ENCODE measurements at regions not wholly inside any gene's neighbourhood (a gene's known extent, or its start where the extent isn't known, plus 50 kb on each side); places are given as distances from the start of the nearest gene placed in this dataset.

DNA sequence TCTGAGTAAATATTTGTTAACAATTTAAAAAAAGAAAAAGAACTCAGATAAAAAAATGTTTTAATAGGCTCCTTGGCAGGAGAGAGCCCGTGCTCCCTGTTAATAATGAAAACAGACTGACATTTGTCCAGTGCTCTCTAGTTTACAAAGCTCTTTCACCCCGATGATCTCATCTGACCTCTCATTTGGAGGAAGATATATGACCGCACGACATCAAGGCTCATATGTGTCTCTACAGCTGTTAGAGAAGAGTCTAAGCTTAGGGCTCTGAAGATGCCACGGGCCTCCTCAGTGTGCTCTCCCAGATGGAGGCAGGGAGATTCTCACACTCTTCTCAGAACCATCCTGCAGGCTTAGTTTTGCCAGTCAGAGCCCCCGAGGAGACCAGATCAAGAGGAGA lies 280.8 kb upstream of the IRX5 start:
- Histone ChIP-seq H3K36me3 (no peaks in the 10 kb centered on the region), H3K27me3 (ENCODE audit: low read depth) (no peaks in the 10 kb centered on the region), H3K9me3 (replicated peaks) (peaks cover 6% of the 10 kb centered on the region), H3K4me1 (peaks cover 12% of the 10 kb centered on the region), H3K4me3 (no peak overlapping the region), H3K27ac (replicated peaks) (no peak overlapping the region)
- intact Hi-C loops (cut with micrococcal nuclease): no loop called here
- DNase-seq: no peak
- TF ChIP-seq, protein P1, sequence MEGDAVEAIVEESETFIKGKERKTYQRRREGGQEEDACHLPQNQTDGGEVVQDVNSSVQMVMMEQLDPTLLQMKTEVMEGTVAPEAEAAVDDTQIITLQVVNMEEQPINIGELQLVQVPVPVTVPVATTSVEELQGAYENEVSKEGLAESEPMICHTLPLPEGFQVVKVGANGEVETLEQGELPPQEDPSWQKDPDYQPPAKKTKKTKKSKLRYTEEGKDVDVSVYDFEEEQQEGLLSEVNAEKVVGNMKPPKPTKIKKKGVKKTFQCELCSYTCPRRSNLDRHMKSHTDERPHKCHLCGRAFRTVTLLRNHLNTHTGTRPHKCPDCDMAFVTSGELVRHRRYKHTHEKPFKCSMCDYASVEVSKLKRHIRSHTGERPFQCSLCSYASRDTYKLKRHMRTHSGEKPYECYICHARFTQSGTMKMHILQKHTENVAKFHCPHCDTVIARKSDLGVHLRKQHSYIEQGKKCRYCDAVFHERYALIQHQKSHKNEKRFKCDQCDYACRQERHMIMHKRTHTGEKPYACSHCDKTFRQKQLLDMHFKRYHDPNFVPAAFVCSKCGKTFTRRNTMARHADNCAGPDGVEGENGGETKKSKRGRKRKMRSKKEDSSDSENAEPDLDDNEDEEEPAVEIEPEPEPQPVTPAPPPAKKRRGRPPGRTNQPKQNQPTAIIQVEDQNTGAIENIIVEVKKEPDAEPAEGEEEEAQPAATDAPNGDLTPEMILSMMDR (IDR thresholded peaks at IDR 0.05; ENCODE audit: borderline replicate concordance): no peak

DNA sequence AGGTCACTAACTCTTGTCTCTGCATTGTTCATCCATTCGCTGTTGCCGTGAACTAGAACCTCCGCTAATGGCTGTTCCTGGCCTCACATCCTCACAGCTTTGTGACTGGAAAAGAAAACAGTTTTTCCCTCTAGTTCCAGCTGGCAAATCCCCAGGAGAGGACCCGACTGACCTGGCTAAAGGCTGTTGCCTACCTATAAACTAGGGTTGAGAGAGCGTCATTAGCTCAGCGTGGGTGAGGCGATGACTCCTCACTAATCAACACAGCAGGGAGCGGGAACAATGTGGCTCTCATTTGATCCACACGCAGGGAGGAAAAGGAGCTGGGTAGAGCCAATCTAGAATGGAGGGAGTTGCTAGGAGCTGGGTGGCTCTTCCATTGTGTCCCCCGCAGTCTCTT lies 282.1 kb upstream of the IRX5 start:
- TF ChIP-seq, protein P1 (IDR thresholded peaks at IDR 0.05; ENCODE audit: borderline replicate concordance): no peak
- no peak for DNase-seq
- intact Hi-C loops (cut with micrococcal nuclease): no loop called here

DNA sequence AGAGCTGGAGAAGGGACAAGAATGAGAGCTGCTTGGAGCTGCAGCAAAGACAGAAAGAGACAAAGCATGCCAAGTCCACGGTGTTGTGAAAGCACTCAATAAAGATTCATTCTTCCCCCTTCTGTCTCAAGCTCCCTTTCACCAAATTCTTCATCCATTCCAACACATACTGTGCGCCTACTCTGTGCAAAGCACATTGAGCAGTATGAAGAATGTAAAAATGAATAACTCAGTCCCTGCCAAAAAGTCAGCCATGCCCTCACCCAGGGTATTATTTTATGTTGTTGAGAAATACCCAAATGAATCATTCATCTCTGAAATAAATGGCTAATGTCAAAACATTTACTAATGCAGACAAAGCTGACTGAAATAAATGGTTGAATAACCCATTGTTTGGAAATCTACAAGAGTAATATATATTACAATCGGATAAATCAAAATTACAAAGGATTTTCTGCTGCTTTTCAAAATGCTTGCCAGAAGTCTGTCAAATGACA lies 282.9 kb upstream of the IRX5 start:
- Histone ChIP-seq H3K27ac (replicated peaks) (no peak overlapping the region), H3K9me3 (replicated peaks) (peaks cover 6% of the 10 kb centered on the region), H3K4me3 (no peak overlapping the region), H3K27me3 (ENCODE audit: low read depth) (peaks cover 6% of the 10 kb centered on the region), H3K36me3 (no peaks in the 10 kb centered on the region), H3K4me1 (peaks cover 3% of the 10 kb centered on the region)
- TF ChIP-seq, protein P1 (IDR thresholded peaks at IDR 0.05; ENCODE audit: borderline replicate concordance): no peak
- intact Hi-C loops (cut with micrococcal nuclease): no loop called here
- DNase-seq: no peak

More for the DNA sequence above, 282.1 kb upstream of the IRX5 start:
- Histone ChIP-seq H3K27ac (replicated peaks) (no peak overlapping the region), H3K27me3 (ENCODE audit: low read depth) (peaks cover 4% of the 10 kb centered on the region), H3K4me3 (no peak overlapping the region), H3K4me1 (peaks cover 3% of the 10 kb centered on the region), H3K36me3 (no peaks in the 10 kb centered on the region), H3K9me3 (replicated peaks) (peaks cover 6% of the 10 kb centered on the region)

DNA sequence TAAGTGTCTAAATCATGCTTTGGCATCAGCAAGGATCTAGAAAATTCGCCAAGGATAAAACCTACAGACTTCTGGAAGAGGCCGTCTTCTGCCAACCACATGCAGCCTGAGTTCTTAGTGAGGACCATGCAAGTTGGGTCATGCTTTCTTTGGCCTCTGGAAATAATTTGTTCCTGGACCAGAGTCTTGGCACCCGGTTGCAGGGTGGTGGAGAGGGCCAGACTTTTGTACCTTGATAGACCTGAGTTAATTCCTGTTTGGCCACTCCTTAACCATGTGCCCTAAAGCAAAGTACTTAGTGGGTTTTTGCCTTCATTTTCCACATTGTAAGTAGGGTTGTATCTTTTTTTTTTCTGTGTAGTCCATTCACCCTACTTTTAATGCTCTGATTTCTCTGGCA lies 283.4 kb upstream of the IRX5 start:
- intact Hi-C loops (cut with micrococcal nuclease): no loop called here
- Histone ChIP-seq H3K27me3 (ENCODE audit: low read depth) (peaks cover 6% of the 10 kb centered on the region), H3K4me1 (peaks cover 3% of the 10 kb centered on the region), H3K36me3 (no peaks in the 10 kb centered on the region), H3K27ac (replicated peaks) (no peak overlapping the region), H3K9me3 (replicated peaks) (peaks cover 6% of the 10 kb centered on the region), H3K4me3 (no peak overlapping the region)
- TF ChIP-seq, protein P1 (IDR thresholded peaks at IDR 0.05; ENCODE audit: borderline replicate concordance): no peak
- no peak for DNase-seq

DNA sequence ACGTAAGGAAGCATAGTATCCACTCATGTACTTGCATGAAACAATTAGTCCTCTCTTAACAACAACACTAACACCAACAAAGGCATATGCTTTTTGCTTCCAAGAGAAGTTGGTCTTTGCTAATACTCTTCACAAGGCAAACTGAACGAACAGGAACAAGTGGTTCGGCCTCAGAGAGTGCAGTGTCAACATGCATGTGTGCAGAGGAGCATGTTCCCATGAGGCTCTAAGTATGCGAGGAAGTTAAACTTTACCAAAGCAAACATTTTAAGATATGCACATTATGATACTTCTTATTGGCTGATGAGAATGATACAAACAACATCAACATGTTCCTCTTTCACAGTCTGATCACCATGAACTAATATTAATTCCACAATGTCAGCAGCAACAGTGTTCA lies 285.3 kb upstream of the IRX5 start:
- no peaks in the 10 kb centered on the region for H3K36me3 ChIP-seq
- peaks cover 6% of the 10 kb centered on the region for H3K9me3 ChIP-seq (replicated peaks)
- no peak overlapping the region for H3K4me3 ChIP-seq
- no peak overlapping the region for H3K27ac ChIP-seq (replicated peaks)
- intact Hi-C loops (cut with micrococcal nuclease): no loop called here
- peaks cover 6% of the 10 kb centered on the region for H3K27me3 ChIP-seq (ENCODE audit: low read depth)
- H3K4me1 ChIP-seq: peaks cover 3% of the 10 kb centered on the region
- DNase-seq: no peak
- TF ChIP-seq, protein P1 (IDR thresholded peaks at IDR 0.05; ENCODE audit: borderline replicate concordance): no peak
